ENCODE measurements at regions not wholly inside any gene's neighbourhood (a gene's known extent, or its start where the extent isn't known, plus 50 kb on each side); places are given as distances from the start of the nearest gene placed in this dataset.

DNA sequence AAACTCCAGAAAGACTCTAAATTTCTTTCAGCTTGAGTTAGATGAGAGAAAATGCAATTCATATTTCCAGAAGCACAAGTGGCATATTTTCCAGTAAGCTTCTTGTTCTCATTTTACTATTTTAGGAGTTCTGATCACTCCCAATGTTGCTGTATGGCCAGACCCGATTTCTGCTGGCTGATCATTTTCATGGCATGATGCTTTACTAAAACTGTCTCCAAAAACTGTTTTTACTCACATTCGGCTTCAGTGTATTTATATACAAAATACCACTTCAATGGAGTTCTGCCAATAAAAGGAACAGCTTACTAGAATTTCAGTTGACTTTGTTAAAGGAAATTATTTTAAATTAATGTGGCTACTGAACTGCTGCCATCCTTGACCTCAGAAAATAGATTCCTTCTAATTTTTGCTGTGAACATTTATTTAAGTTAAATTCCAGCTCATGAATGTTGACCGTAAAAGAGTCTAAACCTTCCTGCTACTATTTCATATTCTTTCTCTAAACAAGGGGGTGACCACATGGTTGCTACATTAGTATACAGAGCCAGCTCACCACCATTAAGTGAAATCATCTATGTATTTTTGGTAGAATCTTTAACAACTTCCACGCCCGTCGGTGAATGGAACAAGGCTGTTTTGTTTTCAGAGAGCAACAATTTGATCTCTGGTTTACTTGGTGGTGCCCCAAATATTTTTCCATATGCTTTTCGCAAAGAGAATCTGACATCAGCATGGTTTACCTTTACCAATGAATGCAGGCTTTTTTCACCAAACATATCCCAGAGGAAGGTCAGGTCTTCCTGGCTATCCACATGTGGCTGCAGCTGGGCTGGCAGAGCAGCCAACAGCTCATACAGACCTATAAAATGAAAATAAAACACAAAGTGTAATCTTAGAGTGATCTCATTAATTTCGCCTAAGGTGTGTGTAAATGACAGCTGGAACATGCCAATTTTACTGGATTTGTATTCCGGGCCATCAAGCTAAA is 101.2 kb downstream of the MPP7 start:
- no peak for DNase-seq (ENCODE audit: low spot score)
- TF ChIP-seq, protein P1, sequence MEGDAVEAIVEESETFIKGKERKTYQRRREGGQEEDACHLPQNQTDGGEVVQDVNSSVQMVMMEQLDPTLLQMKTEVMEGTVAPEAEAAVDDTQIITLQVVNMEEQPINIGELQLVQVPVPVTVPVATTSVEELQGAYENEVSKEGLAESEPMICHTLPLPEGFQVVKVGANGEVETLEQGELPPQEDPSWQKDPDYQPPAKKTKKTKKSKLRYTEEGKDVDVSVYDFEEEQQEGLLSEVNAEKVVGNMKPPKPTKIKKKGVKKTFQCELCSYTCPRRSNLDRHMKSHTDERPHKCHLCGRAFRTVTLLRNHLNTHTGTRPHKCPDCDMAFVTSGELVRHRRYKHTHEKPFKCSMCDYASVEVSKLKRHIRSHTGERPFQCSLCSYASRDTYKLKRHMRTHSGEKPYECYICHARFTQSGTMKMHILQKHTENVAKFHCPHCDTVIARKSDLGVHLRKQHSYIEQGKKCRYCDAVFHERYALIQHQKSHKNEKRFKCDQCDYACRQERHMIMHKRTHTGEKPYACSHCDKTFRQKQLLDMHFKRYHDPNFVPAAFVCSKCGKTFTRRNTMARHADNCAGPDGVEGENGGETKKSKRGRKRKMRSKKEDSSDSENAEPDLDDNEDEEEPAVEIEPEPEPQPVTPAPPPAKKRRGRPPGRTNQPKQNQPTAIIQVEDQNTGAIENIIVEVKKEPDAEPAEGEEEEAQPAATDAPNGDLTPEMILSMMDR (conservative IDR thresholded peaks at IDR 0.05; ENCODE audit: low read depth), result no peak
- POLR2A ChIA-PET (ENCODE audit: low non-redundant PET), result no interaction called here
- H3K27ac ChIP-seq, result no peak overlapping the region
- CTCF ChIA-PET, result interaction anchor here (0.6 to 1.3 kb wide), 2 partner anchors 22 to 1382 kb away, joined by 3 read pairs; no protein-coding TSS in a partner anchor

DNA sequence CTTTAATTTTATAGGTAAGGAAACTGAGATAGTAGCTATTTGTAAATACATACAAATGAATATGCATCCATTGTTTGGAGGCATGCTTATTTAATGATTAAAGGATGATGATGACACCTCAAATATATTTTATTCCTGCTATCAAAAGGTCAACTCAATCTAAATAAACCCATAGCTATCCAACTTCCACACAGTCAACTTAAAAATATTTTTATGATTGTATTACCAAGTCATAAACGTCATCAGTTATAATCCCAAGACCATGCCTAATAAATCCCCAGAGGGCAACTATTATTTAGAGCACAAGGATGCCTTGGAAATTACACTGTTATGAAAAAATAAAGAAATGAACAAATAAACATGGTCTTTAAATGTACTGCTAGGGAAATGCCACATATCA is 102.1 kb downstream of the MPP7 start:
- TF ChIP-seq, protein P1 (conservative IDR thresholded peaks at IDR 0.05; ENCODE audit: low read depth), result no peak
- DNase-seq (ENCODE audit: low spot score), result no peak

DNA sequence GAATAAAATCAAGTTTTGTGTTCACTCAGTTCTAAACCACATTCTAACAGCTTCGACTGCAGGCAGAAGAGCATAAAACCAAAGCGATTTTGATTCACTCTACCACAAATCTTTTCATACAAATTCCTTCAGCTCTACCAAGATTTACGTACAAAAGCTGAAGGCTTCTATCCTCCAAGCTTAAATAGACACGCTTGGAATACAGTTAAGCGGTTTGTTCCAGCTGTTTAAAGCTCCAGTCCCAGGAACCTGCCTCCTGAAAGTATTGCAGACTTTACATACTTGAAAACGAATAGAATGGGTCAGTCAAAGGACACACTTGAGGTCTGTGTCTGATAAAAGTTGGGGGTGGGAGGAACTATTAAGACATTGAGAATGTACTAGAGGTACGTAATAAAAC is 102.9 kb downstream of the MPP7 start:
- CTCF ChIA-PET, result no interaction called here

More for the DNA sequence above, 102.1 kb downstream of the MPP7 start:
- CTCF ChIA-PET, result interaction anchor here (1.3 kb wide), 1 partner anchor 22 kb away, joined by 3 read pairs; no protein-coding TSS in a partner anchor
- no peak overlapping the region for H3K27ac ChIP-seq
- POLR2A ChIA-PET (ENCODE audit: low non-redundant PET), result no interaction called here

DNA sequence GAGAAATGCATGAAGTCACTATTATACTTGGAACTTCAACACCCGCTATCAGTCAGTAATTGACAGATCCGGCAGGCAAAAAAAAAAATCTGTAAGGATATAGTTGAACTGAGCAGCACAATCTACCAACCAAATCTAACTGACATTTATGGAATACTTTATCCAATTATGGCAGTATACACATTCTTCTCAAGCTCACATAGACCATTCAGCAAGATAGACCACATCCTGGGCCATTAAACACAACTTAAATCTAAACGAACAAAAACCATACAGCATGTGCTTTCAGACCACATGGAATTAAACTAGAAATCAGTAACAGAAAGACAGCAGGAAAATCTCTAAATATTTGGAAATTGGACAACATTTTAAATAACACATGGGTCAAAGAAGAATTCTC is 112.7 kb downstream of the MPP7 start:
- DNase-seq (ENCODE audit: low spot score), result no peak
- CTCF ChIA-PET, result interaction anchor here (0.7 kb wide), 1 partner anchor 665 kb away, joined by 7 read pairs; no protein-coding TSS in a partner anchor
- TF ChIP-seq, protein P1 (conservative IDR thresholded peaks at IDR 0.05; ENCODE audit: low read depth), result no peak

More for the DNA sequence above, 102.9 kb downstream of the MPP7 start:
- POLR2A ChIA-PET (ENCODE audit: low non-redundant PET), result no interaction called here
- H3K27ac ChIP-seq, result no peak overlapping the region
- no peak for DNase-seq (ENCODE audit: low spot score)
- TF ChIP-seq, protein P1 (conservative IDR thresholded peaks at IDR 0.05; ENCODE audit: low read depth), result no peak

DNA sequence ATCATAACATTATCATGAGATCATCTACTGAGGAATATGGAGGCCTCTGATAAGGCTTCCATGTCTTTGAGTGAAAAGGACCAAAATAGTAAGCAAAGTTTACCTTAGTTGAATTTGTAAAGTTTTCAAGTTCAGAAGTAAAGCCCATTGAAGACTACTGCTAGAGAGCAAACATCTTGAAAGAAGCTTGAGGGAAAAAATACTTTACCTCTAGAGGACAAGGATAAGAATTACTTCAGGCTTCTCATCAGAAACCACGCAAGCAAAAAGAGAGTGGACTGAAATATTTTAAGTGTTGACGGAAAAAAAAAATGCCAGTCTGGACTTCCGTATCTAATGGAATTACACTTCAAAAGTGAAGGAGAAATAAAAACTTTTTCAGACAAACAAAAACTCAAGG is 114.3 kb downstream of the MPP7 start:
- CTCF ChIA-PET, result interaction anchor here (0.7 kb wide), 1 partner anchor 249 kb away, joined by 5 read pairs; no protein-coding TSS in a partner anchor
- POLR2A ChIA-PET (ENCODE audit: low non-redundant PET), result no interaction called here
- no peak overlapping the region for H3K27ac ChIP-seq
- TF ChIP-seq, protein P1 (conservative IDR thresholded peaks at IDR 0.05; ENCODE audit: low read depth), result no peak
- no peak for DNase-seq (ENCODE audit: low spot score)

More for the DNA sequence above, 112.7 kb downstream of the MPP7 start:
- POLR2A ChIA-PET (ENCODE audit: low non-redundant PET), result no interaction called here
- H3K27ac ChIP-seq, result no peak overlapping the region

DNA sequence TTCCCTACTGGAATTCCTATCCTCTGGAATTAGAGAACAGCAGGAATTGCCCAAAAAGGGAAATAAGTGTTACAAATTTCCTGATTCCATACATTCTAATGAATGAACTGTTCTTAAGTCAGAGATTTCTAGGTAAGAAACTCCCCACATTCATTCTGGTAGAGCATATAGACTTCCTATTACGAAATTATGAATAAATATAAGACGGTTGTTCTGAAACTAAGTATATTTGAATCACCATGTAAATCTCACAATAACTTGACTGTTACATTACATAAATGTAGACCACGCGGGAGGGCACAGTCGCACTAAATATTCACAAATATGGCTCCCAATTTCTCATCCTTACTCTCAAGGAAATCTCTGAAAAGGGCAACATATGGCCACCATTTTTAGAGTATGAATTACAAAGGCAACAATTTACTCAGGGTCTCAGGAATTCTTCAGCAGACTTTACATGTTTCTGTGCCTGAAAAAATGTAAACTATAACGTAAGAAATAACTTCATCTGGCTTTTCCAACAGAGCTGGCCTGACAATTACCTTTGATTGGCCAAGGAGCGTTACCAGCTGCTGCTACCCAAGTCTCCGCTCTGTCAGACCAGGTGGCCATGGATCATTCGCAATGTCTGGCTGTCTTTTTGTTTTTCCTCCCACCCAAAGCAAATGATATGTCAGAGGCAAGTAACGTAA is 115.8 kb downstream of the MPP7 start:
- TF ChIP-seq, protein P1 (conservative IDR thresholded peaks at IDR 0.05; ENCODE audit: low read depth), result no peak
- ChIA-PET POLR2A (ENCODE audit: low non-redundant PET) (no interaction called here), CTCF (no interaction called here)
- H3K27ac ChIP-seq, result no peak overlapping the region
- no peak for DNase-seq (ENCODE audit: low spot score)
